Esophagus muscularis mucosa (tissue), 4 donors: ENCODE measurements at regions not wholly inside any gene's neighbourhood (a gene's known extent, or its start where the extent isn't known, plus 50 kb on each side); places are given as distances from the start of the nearest gene placed in this dataset.
"Not testable (repeated sequence)": the region's sequence is repeated elsewhere in the genome, so short reads cannot be mapped to it uniquely, and the experiment has no call there.

Experiments used
- DNase-seq: peaks from one replicate; pipeline ENCODE4 v3.0.0-alpha.2; 2017; ENCODE audit errors: extremely low spot score
- H3K27ac ChIP-seq, 4 donors: fragments of 200-600 bp; sonication (generic); replicated peaks in 1 of 4; 1 replicate in 3 of 4; 2 replicates in 1 of 4; pipeline ENCODE4 v1.5.1; 2016 to 2019; ENCODE audit warnings: mild to moderate bottlenecking in 1 of 4
- H3K27me3 ChIP-seq, 4 donors: fragments of 200-600 bp; sonication (generic); one replicate each; pipeline versions ENCODE4 v1.5.1 to v1.6.0; 2016 to 2019
- H3K36me3 ChIP-seq, 4 donors: fragments of 200-600 bp; sonication (generic); one replicate each; pipeline ENCODE4 v1.5.1; 2016 to 2019
- H3K4me1 ChIP-seq, 4 donors: fragments of 200-600 bp; sonication (generic); one replicate each; pipeline ENCODE4 v1.5.1; 2016 to 2019
- H3K4me3 ChIP-seq, 4 donors: fragments of 200-600 bp; sonication (generic); 1 replicate in 2 of 4; 2 replicates in 2 of 4; pipeline ENCODE4 v1.5.1; 2016 to 2019; ENCODE audit warnings: mild to moderate bottlenecking in 4 of 4, moderate library complexity in 1 of 4
- H3K9me3 ChIP-seq, 4 donors: fragments of 200-600 bp; sonication (generic); 1 replicate in 3 of 4; 2 replicates in 1 of 4; pipeline ENCODE4 v1.5.1; 2016 to 2019
- CTCF ChIP-seq, 3 experiments: fragments of 200-600 bp in 2 of 3; fragments of 450-650 bp in 1 of 3; sonication (generic) in 2 of 3; IDR thresholded peaks; one replicate each; pipeline ENCODE4 v1.5.1; 2017 to 2019; ENCODE audit warnings: antibody characterized with exemption in 3 of 3, mild to moderate bottlenecking in 2 of 3, moderate library complexity in 1 of 3
- EP300 ChIP-seq: sonication (generic); formaldehyde crosslinking; IDR thresholded peaks from one replicate; pipeline ENCODE4 v1.6.1; 2017; ENCODE audit warnings: antibody characterized with exemption
- POLR2A ChIP-seq: fragments of 450-650 bp; IDR thresholded peaks from one replicate; pipeline ENCODE4 v1.6.1; 2017; ENCODE audit warnings: antibody characterized with exemption, moderate library complexity, mild to moderate bottlenecking, low read depth
- POLR2AphosphoS5 ChIP-seq, 2 donors: sonication (generic); formaldehyde crosslinking; IDR thresholded peaks; one replicate each; pipeline ENCODE4 v1.6.1; 2017; ENCODE audit warnings: antibody characterized with exemption in 2 of 2
- WGBS: methylation state at CpG from one replicate; pipeline ENCODE4 v1.1.5; 2018; 5-methylcytosine and 5-hydroxymethylcytosine counted together
- intact Hi-C: fragments of 100-400 bp; cut with DNase I; formaldehyde crosslinking; loops from one replicate; pipeline ENCODE4 v1.15.1; 2023

- H3K27me3 ChIP-seq: no peaks in the 10 kb centered on the region
- 60% methylated on average over 11 of the region's 11 CpGs for WGBS
- TF ChIP-seq CTCF (IDR thresholded peaks at IDR 0.05): no peak
- H3K27ac ChIP-seq: no peak overlapping the region
- H3K9me3 ChIP-seq: peaks cover 0 to 6% (median 0%) of the 10 kb centered on the region in 4 donors
- no peaks in the 10 kb centered on the region for H3K36me3 ChIP-seq
- H3K4me3 ChIP-seq: no peak overlapping the region
- intact Hi-C loops: no loop called here
- H3K4me1 ChIP-seq: no peaks in the 10 kb centered on the region
- DNase-seq: no peak
These were observed 193.1 kb downstream of the ZNF486 start for GRCh38 chr19:20359933-20360720.

- H3K27ac ChIP-seq, H3K36me3 ChIP-seq, intact Hi-C loops, H3K27me3 ChIP-seq, DNase-seq, H3K4me3 ChIP-seq, H3K9me3 ChIP-seq, H3K4me1 ChIP-seq: not testable (repeated sequence)
- 91% methylated on average over 7 of the region's 7 CpGs for WGBS
These were observed 191.9 kb downstream of the ZNF486 start for GRCh38 chr19:20358841-20359465.

GRCh38 chr19:20357921-20358320 lies 190.9 kb downstream of the ZNF486 start:
- intact Hi-C loops: no loop called here
- Histone ChIP-seq H3K4me1 (no peaks in the 10 kb centered on the region), H3K27me3 (no peaks in the 10 kb centered on the region), H3K4me3 (no peak overlapping the region), H3K27ac (no peak overlapping the region), H3K36me3 (no peaks in the 10 kb centered on the region), H3K9me3 (peaks cover 0 to 6% (median 0%) of the 10 kb centered on the region in 4 donors)
- no peak for DNase-seq
- no peak for TF ChIP-seq CTCF (IDR thresholded peaks at IDR 0.05)
- no peak for TF ChIP-seq EP300
- no peak for TF ChIP-seq POLR2A
- no peak for TF ChIP-seq POLR2AphosphoS5 (IDR thresholded peaks at IDR 0.05)
- 79% methylated on average over 6 of the region's 6 CpGs for WGBS

- Histone ChIP-seq H3K4me3 (no peak overlapping the region), H3K27me3 (no peaks in the 10 kb centered on the region), H3K27ac (no peak overlapping the region), H3K36me3 (no peaks in the 10 kb centered on the region), H3K4me1 (no peaks in the 10 kb centered on the region), H3K9me3 (no peaks in the 10 kb centered on the region)
- TF ChIP-seq POLR2A (no peak), EP300 (no peak), CTCF (IDR thresholded peaks at IDR 0.05) (no peak)
- intact Hi-C loops: no loop called here
- no peak for DNase-seq
These were observed 184.2 kb downstream of the ZNF486 start for GRCh38 chr19:20351244-20351643.

- Histone ChIP-seq H3K27ac (no peak overlapping the region), H3K4me1 (no peaks in the 10 kb centered on the region), H3K4me3 (no peak overlapping the region), H3K9me3 (no peaks in the 10 kb centered on the region), H3K36me3 (no peaks in the 10 kb centered on the region), H3K27me3 (no peaks in the 10 kb centered on the region)
- TF ChIP-seq EP300 (no peak), POLR2A (no peak), POLR2AphosphoS5 (IDR thresholded peaks at IDR 0.05) (no peak), CTCF (IDR thresholded peaks at IDR 0.05) (no peak)
- intact Hi-C loops: no loop called here
- no peak for DNase-seq
- 56% methylated on average over 2 of the region's 2 CpGs for WGBS
These were observed 182.2 kb downstream of the ZNF486 start for GRCh38 chr19:20349206-20349605.
